ENCODE measurements at regions not wholly inside any gene's neighbourhood (a gene's known extent, or its start where the extent isn't known, plus 50 kb on each side); places are given as distances from the start of the nearest gene placed in this dataset.

- Histone ChIP-seq H3K9ac (ENCODE audit: low read length) (no peak overlapping the region), H3K9me3 (ENCODE audit: low read length) (no peaks in the 10 kb centered on the region), H3K4me3 (ENCODE audit: low read length) (no peak overlapping the region), H3K36me3 (ENCODE audit: insufficient read depth, low read length) (no peaks in the 10 kb centered on the region), H3K79me2 (replicated peaks; ENCODE audit: insufficient read depth, low read length) (no peaks in the 10 kb centered on the region), H3K27ac (ENCODE audit: low read length) (no peak overlapping the region), H3K4me2 (ENCODE audit: low read length) (no peak overlapping the region), H3F3A (ENCODE audit: insufficient read depth, low read length, poor library complexity, severe bottlenecking) (no peaks in the 10 kb centered on the region), H4K20me1 (ENCODE audit: insufficient read depth) (no peaks in the 10 kb centered on the region), H3K9me2 (ENCODE audit: insufficient read depth, low read length) (no peaks in the 10 kb centered on the region), H3K27me3 (ENCODE audit: insufficient read depth, low read depth, low read length) (no peaks in the 10 kb centered on the region), H2AFZ (ENCODE audit: low read depth, low read length) (no peak overlapping the region)
- no peak for TF ChIP-seq TAF1 (IDR thresholded peaks at IDR 0.05; ENCODE audit: low read depth)
- TF ChIP-seq SMC3 (conservative IDR thresholded peaks at IDR 0.05; ENCODE audit: poor library complexity): no peak
- TF ChIP-seq MXI1 (conservative IDR thresholded peaks at IDR 0.05; ENCODE audit: poor library complexity, severe bottlenecking): no peak
- TF ChIP-seq, protein P1, sequence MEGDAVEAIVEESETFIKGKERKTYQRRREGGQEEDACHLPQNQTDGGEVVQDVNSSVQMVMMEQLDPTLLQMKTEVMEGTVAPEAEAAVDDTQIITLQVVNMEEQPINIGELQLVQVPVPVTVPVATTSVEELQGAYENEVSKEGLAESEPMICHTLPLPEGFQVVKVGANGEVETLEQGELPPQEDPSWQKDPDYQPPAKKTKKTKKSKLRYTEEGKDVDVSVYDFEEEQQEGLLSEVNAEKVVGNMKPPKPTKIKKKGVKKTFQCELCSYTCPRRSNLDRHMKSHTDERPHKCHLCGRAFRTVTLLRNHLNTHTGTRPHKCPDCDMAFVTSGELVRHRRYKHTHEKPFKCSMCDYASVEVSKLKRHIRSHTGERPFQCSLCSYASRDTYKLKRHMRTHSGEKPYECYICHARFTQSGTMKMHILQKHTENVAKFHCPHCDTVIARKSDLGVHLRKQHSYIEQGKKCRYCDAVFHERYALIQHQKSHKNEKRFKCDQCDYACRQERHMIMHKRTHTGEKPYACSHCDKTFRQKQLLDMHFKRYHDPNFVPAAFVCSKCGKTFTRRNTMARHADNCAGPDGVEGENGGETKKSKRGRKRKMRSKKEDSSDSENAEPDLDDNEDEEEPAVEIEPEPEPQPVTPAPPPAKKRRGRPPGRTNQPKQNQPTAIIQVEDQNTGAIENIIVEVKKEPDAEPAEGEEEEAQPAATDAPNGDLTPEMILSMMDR (IDR thresholded peaks at IDR 0.05; ENCODE audit: poor library complexity, severe bottlenecking): no peak
- no peak for TF ChIP-seq POLR2AphosphoS5 (IDR thresholded peaks at IDR 0.05)
- TF ChIP-seq EP300 (conservative IDR thresholded peaks at IDR 0.05; ENCODE audit: poor library complexity, severe bottlenecking): no peak
- TF ChIP-seq EZH2 (IDR thresholded peaks at IDR 0.05; ENCODE audit: borderline replicate concordance, insufficient read depth, low read length, poor library complexity, severe bottlenecking): no peak
- TF ChIP-seq, protein P2, sequence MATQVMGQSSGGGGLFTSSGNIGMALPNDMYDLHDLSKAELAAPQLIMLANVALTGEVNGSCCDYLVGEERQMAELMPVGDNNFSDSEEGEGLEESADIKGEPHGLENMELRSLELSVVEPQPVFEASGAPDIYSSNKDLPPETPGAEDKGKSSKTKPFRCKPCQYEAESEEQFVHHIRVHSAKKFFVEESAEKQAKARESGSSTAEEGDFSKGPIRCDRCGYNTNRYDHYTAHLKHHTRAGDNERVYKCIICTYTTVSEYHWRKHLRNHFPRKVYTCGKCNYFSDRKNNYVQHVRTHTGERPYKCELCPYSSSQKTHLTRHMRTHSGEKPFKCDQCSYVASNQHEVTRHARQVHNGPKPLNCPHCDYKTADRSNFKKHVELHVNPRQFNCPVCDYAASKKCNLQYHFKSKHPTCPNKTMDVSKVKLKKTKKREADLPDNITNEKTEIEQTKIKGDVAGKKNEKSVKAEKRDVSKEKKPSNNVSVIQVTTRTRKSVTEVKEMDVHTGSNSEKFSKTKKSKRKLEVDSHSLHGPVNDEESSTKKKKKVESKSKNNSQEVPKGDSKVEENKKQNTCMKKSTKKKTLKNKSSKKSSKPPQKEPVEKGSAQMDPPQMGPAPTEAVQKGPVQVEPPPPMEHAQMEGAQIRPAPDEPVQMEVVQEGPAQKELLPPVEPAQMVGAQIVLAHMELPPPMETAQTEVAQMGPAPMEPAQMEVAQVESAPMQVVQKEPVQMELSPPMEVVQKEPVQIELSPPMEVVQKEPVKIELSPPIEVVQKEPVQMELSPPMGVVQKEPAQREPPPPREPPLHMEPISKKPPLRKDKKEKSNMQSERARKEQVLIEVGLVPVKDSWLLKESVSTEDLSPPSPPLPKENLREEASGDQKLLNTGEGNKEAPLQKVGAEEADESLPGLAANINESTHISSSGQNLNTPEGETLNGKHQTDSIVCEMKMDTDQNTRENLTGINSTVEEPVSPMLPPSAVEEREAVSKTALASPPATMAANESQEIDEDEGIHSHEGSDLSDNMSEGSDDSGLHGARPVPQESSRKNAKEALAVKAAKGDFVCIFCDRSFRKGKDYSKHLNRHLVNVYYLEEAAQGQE (IDR thresholded peaks at IDR 0.05; ENCODE audit: borderline replicate concordance): no peak
- TF ChIP-seq RAD21 (conservative IDR thresholded peaks at IDR 0.05): no peak
Measured at GRCh38 chr9:23215688-23216087, 610.4 kb downstream of the ELAVL2 start.

GRCh38 chr9:23219471-23219870 is 606.6 kb downstream of the ELAVL2 start:
- Histone ChIP-seq H3K9me2 (ENCODE audit: insufficient read depth, low read length) (no peaks in the 10 kb centered on the region), H3K9ac (ENCODE audit: low read length) (no peak overlapping the region), H2AFZ (ENCODE audit: low read depth, low read length) (no peak overlapping the region), H3K4me2 (ENCODE audit: low read length) (no peak overlapping the region), H3K9me3 (ENCODE audit: low read length) (no peaks in the 10 kb centered on the region), H3K79me2 (replicated peaks; ENCODE audit: insufficient read depth, low read length) (no peaks in the 10 kb centered on the region), H3F3A (ENCODE audit: insufficient read depth, low read length, poor library complexity, severe bottlenecking) (no peaks in the 10 kb centered on the region), H3K36me3 (ENCODE audit: insufficient read depth, low read length) (no peaks in the 10 kb centered on the region), H3K4me3 (ENCODE audit: low read length) (no peak overlapping the region), H4K20me1 (ENCODE audit: insufficient read depth) (no peaks in the 10 kb centered on the region), H3K27ac (ENCODE audit: low read length) (no peak overlapping the region), H3K27me3 (ENCODE audit: insufficient read depth, low read depth, low read length) (no peaks in the 10 kb centered on the region)
- TF ChIP-seq RAD21 (conservative IDR thresholded peaks at IDR 0.05) (no peak), EP300 (conservative IDR thresholded peaks at IDR 0.05; ENCODE audit: poor library complexity, severe bottlenecking) (no peak), POLR2AphosphoS5 (IDR thresholded peaks at IDR 0.05) (no peak), TAF1 (IDR thresholded peaks at IDR 0.05; ENCODE audit: low read depth) (no peak), SMC3 (conservative IDR thresholded peaks at IDR 0.05; ENCODE audit: poor library complexity) (no peak), EZH2 (IDR thresholded peaks at IDR 0.05; ENCODE audit: borderline replicate concordance, insufficient read depth, low read length, poor library complexity, severe bottlenecking) (no peak), MXI1 (conservative IDR thresholded peaks at IDR 0.05; ENCODE audit: poor library complexity, severe bottlenecking) (no peak)
- TF ChIP-seq, protein P2 (IDR thresholded peaks at IDR 0.05; ENCODE audit: borderline replicate concordance): no peak
- TF ChIP-seq, protein P1 (IDR thresholded peaks at IDR 0.05; ENCODE audit: poor library complexity, severe bottlenecking): no peak
